Astrocyte (in vitro differentiated cells and primary cell): ENCODE measurements at regions not wholly inside any gene's neighbourhood (a gene's known extent, or its start where the extent isn't known, plus 50 kb on each side); places are given as distances from the start of the nearest gene placed in this dataset.

Source experiments
- CTCF ChIP-seq: IDR thresholded peaks from 2 replicates; pipeline ENCODE4 v1.5.1; 2011; ENCODE audit warnings: low read depth, mild to moderate bottlenecking, inconsistent platforms, low read length, moderate library complexity; ENCODE audit not compliant: insufficient read depth
- EZH2 ChIP-seq: IDR thresholded peaks from 2 replicates; pipeline ENCODE4 v1.6.1; 2012; ENCODE audit warnings: mild to moderate bottlenecking, low read length, inconsistent platforms; ENCODE audit not compliant: insufficient read depth

GRCh38 chr17:71725811-71726210, 395.0 kb upstream of the SOX9 start:
- TF ChIP-seq CTCF (no peak), EZH2 (no peak)
